ENCODE measurements at regions not wholly inside any gene's neighbourhood (a gene's known extent, or its start where the extent isn't known, plus 50 kb on each side); places are given as distances from the start of the nearest gene placed in this dataset.
"Not testable (repeated sequence)": the region's sequence is repeated elsewhere in the genome, so short reads cannot be mapped to it uniquely, and the experiment has no call there.

DNA sequence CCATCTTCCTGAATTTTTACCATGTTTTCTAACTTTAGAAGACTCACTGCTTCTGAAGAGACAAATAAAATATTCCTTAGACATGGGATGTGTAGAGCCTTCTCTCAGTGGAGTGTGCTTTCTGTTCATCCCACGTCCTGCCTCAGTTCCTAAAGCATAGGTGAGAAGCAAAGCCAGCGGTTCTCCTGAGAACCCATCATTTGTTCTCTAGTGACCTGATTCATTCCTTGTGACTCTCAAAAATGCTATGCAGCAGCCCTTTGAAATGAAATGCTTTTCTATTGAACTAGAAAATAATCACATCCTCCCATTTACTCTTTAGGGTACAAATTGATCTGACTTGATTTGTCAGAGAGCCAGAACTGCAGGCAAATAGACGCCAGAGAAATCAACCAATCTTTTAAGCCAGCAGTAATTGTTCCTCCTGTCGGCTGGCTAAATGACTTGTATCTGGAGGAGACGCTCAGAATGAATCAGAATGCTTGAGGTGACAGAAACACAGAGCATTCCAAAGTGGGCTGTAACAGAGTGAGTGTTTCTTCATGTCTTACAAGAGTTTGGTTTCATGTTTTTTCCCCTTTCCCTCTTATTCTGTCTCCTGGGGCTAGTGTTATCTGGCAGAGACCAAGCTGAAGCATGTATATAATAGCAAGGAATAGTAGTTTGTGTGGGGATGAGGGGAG lies 81.3 kb upstream of the TMEM178A start:
- no peak for DNase-seq

DNA sequence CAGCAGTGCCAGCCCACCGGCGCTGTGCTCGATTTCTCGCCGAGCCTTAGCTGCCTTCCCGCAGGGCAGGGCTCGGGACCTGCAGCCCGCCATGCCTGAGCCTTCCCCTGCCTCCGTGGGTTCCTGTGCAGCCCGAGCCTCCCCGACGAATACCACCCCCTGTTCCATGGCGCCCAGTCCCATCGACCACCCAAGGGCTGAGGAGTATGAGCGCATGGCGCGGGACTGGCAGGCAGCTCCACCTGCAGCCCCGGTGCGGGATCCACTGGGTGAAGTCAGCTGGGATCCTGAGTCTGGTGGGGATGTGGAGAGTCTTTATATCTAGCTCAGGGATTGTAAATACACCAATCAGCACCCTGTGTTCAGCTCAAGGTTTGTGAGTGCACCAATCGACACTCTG lies 80.2 kb upstream of the TMEM178A start:
- not testable (repeated sequence) for DNase-seq

DNA sequence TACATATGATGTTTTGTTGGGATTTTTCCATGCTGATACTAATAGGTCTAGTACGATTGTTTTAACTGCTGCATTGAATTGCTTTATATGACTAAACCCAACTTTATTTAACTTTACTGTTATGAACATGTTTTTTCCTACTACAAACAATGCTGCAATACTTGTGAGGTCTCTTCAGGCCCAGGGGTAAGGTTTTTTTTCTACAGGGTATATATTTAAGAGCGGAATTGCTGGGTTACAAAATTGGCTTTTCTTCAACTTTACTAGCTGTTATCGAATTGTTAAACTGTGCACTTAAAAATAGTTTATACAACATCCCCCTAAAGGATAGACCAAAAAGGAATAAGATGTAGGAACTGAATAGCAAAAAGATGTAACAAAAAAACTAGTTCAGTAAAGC lies 78.5 kb upstream of the TMEM178A start:
- no peak for DNase-seq

DNA sequence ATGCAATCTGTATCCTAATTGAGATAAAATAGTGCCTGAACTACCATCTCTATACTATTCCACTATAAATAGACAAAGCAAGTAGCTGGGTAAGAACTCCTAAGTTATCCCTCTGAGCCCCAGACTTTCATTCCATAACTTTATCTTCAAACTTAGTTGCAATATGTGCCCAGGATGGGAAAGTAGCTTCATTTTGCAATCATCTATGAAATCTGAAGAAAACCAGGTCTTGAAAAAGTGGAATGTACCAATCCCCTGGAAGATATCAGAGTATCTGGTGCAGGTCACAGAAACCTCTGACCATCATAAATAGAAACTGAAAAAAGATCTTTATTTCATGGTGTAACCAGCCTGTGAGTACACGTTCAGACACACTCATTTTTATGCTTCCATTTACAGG lies 78.1 kb upstream of the TMEM178A start:
- DNase-seq: no peak

DNA sequence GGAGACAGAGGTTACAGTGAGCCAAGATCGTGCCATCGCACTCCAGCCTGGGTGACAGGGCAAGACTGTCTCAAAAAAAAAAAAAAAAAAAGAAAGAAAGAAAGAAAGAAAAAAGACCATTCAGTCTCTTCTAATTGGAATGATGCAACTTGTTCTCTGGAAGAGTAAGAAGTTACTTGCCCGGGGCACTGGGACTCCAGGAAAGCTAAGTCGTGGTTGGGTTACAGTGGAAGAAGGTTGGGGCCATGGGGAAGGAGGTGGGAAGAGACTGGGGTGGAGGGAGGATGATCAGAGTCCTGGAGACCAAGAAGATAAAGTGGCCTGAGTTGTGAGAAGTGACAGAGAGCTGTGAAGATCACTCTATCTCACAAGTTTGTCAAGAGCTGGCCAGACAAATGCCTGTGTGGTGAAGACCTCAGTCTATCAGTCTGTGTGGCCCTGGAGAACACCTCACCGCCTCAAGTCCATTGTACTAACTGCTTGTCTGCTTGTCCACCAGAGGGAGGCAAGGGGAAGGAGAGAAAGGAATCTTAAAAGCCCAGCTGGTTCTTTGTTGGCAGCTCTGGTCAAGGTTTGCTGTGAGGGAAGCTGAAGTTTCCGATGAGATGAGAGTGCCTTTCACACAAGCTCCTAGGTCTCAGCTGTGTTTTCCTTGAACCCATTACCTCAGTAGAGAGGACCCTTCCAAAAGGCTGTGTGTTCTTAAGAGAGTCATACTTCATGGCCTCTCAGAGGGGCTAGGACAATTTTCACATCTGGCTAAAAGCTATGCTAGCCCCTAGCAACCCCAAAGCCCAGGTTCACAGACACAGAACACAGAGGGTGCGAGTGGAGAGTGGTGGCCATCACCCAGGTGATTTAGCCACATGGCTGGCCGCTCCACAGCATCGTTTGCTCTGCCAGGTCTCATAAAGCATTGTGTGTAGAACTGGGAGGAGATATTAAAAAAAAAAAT lies 72.0 kb upstream of the TMEM178A start:
- no peak for DNase-seq

DNA sequence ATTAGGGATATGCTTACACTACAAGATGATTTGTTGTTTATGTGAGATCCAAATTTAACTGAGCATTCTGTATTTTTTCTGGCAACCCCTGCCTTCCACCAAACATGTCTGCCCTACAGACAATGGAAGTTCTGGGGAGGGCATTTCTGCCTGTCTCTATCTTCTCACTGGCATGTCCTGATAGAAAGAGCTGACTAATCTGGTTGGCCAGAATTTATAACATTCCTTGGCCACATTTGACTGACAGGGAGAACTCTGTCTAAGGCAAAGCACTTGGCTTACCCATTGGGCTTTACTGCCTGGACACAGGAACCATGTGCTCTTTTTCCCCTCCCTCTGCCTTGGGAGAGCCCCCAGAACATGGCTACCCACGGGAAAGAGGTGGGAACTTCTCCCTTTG lies 70.6 kb upstream of the TMEM178A start:
- DNase-seq: no peak

DNA sequence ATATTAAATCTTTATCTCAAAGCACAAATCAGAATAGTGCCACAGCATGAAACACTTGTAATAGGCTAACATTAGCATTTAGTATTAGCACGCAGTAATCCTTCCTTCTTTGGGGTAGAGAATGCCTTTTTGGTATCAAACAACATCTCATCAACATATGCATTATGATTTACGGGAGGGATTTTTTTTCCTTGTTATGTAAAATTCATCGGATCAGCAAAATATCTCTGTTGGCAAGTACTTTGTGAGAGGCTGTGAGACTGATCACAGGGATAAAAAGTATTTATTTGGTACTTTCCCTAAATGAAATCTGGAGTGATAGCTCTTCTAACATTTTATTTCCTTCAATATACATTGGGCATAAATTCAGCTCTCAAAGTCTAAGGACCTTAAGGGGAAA lies 68.4 kb upstream of the TMEM178A start:
- no peak for DNase-seq

DNA sequence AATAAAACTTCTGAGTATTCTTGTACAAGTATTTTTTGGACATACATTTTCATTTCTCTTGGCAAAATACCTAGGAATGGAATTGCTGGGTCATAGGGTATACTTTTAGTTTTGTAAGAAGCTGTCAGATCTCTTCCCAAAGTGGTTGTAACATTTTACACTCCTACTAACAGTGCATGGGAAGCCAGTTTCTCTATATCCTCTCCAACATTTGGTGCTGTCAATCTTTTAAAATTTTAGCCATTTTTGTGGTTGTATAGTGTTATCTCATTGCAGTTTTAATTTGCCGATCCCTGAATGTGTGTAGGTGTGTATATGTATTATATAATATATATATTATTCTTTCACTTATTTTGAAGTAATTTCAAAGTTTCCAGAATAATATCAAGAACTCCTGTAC lies 63.1 kb upstream of the TMEM178A start:
- no peak for DNase-seq

DNA sequence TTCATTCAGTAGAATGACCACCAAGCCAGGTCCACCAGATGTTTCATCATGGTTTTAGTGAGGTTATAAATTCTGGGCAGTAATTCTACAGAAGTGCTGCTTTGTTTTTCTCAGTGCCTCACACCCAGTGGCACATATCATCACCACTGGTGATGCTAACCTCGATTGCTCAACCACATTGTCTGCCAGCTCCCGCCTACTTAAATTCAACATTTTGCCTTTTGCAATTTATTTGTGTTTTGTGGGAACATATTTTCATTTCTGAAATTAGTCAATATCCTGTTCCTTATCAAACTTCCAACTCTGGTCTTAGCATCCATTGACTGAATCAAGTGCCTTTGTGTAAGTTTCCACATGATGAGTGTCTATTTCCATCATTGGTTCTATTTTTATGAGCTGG lies 62.3 kb upstream of the TMEM178A start:
- DNase-seq: no peak

DNA sequence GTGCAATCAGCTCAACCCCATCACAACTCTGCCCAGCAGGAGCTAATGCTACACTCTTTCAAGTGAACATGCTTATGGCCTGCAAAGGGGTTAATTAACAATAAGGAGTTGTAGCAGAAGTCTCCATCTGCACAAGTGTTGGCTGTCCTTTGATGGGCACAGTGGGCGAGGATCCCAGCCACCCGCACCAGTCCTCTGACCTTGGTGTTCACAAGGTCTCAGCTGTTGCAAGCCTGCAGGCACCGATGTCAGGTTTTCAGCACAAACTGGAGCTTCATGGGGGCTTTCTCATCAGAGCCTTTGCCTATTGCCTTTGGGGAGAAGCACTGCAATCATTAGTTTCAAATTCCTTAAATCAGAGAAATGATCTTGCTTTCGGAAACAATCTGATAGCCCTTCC lies 60.9 kb upstream of the TMEM178A start:
- DNase-seq: no peak

DNA sequence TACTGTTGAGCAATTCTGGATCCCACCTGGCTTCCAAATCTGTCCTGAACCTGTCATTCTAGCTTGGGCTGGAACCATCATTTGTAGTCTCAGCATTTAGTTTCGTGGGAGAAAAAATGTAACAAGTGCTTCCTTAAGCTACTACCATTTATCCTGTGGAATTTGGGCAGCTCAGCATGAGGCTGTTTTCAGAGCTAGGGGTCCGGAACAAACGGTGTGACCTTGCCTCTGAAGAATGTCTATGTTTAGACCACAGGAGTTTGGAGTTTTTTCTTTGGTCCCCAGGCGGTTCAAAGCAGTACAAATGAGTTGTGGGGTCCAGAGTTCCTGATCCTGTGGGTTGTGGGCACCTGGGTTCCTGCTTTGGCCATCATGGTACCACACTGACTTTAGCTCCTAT lies 59.1 kb upstream of the TMEM178A start:
- DNase-seq: no peak

DNA sequence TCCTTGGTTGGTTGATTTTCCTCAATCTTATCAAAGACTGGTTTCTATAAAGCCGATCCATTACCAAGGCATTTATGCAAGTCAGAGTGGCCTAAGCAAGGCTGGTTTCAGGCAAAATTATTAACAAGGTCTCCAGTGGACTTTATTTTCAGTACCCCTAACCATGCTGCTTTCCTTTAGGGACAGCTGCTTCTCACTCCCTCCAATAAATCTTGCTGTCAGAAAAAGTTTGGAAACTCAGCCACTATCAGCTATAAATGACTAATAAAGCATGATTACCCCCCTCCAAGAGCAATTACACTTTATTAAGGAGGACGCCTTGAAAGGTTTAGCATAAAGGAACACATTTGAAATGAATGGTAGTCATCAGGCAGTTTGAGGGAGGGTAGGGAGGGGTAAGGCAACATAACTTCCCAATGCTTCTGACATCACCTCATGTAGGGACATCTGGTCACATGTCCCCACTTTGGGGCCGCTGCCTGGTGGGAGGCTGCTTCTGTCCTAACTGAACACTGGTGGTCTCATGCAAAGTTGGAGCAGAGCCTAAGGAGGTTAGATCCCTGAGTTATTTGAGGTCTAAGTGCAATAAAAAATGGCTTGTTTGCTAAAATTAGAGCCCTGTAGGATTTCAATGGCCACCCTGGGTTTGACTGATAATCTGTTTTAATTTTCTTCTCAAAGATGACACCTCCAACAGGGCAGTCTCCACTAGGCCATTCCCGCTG lies 58.0 kb upstream of the TMEM178A start:
- DNase-seq: no peak

DNA sequence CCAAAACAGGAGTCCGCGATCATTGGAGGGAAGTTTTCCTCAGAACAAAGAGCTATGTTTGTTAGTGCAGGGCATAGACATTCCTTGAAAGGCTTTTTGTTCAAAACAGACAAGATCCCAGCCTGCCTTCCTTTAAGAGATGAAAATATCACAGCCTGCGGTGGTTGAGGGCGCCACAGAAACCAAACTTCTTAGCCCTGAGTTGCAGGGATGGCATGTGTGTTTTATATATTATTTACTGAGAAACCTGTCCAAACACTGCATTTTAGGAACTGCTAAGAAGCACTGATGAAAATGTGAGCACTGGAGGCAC lies 57.5 kb upstream of the TMEM178A start:
- no peak for DNase-seq

DNA sequence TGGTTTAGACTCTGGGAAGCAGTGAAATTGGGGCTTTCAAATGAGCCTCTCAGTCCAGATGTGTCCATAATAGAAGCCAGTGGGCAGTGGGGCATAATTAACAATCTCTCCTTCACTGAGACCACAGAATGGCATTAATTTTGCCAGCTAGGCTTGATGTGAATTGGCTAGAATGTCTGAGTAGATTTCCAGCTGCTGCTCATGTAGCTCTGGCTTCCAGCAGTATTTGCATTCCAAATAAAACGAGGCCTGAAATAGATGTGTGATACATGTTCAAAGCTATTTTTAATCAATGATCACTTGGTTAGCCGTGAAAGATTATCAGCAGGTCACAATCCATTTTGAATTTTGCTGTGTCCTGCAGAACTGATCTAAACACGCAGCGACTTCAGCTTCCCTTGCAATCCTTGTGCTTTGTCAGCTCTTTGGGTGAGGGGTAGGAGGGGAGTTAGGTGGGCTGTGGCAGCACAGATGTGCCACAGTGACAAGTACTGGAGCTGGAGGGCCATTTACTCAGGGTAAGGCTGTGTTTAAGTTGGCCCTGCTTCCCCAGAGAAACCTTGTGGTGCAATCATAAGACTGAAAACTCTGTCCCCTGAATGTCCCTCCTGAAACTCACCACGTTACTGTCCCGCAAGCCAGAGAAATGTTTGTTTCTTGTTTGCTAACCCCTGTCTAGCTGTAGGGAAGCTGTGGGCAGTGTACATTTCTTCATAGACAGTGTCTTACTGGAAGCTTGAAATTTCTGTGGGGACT lies 56.9 kb upstream of the TMEM178A start:
- DNase-seq: no peak

DNA sequence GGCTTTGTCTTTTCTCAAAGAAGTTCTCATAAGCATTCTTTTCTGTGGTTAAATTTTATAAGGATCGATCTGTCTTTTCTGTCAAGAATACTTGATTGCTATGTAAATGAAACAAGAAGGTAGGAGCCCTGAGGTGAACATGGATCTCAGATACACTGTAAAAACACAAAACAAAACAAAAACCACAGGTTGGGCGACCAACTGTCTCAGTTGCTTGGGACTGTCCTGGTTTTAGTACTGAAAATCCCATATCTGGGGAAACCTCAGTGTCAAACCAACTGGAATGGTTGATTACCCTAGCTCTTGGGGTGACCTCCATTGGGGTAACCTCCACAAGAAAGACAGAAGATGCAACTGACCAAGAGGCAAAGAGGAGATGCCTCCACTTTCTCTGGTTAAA lies 55.8 kb upstream of the TMEM178A start:
- DNase-seq: no peak

DNA sequence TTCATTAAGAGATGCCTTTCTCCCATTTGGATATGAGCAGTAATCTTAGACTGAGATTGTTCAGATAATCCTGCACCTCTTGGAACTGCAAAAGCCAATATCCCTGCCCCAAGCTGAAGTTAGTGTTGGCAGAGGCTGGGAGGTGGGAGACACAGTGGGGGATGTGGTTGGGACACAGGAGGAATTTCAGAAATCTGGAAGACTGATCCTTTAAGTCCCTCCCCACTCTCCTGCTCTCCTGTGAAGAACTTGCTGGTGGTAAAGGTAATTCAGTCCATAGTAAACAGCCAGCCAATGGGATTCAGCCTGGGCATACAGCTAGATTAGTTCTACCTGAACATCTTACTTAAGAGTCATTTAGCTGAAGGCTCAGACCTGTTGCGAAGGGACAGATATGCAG lies 50.0 kb upstream of the TMEM178A start:
- no peak for DNase-seq

All from stimulated activated CD8-positive, alpha-beta memory T cell treated with anti-CD3 and anti-CD28 coated beads, Interleukin-4, amount 100 ng/mL, for 48 hours (primary cell).